SH-SY5Y (cell line): ENCODE measurements at regions not wholly inside any gene's neighbourhood (a gene's known extent, or its start where the extent isn't known, plus 50 kb on each side); places are given as distances from the start of the nearest gene placed in this dataset.

Experiments
- GATA2 ChIP-seq: IDR thresholded peaks from 2 replicates; pipeline ENCODE4 v1.6.1; 2011; ENCODE audit warnings: mild to moderate bottlenecking, low read depth, low read length
- GATA3 ChIP-seq: IDR thresholded peaks from 2 replicates; pipeline ENCODE4 v1.6.1; 2011; ENCODE audit warnings: low read depth, mild to moderate bottlenecking, low read length, moderate library complexity

GRCh38 chr15:95724908-95725633, 605.4 kb upstream of the NR2F2 start:
- no peak for TF ChIP-seq GATA3
- no peak for TF ChIP-seq GATA2
